PC-9 (cell line): ENCODE measurements at regions not wholly inside any gene's neighbourhood (a gene's known extent, or its start where the extent isn't known, plus 50 kb on each side); places are given as distances from the start of the nearest gene placed in this dataset.

Experiments
- BruUV-seq: library from RNA; stranded (reverse); fragments of 400-500 nt; replicated peaks from 2 replicates; lab custom pipeline; 2021; lab: Mats Ljungman, UMichigan
- CTCF ChIA-PET: fragments of 300-600 bp; sonication (Branson Sonifier 250); formaldehyde crosslinking; loops from one replicate; lab custom pipeline; 2022; ENCODE audit warnings: antibody characterized with exemption; lab: Charles Lee
- POLR2A ChIA-PET: fragments of 300-600 bp; sonication (Branson Sonifier 250); formaldehyde crosslinking; loops from one replicate; lab custom pipeline; 2022; ENCODE audit warnings: antibody characterized with exemption; ENCODE audit not compliant: unreplicated experiment; lab: Charles Lee
- DNase-seq, 2 experiments: peaks; one replicate each; pipeline versions ENCODE4 v3.0.0 to v3.0.0-alpha.2; 2015 to 2022; ENCODE audit warnings: mixed read lengths in 1 of 2
- H2AFZ ChIP-seq: fragments of 200-600 bp; sonication (generic); 2 replicates; pipeline ENCODE4 v1.8.1; 2017; ENCODE audit warnings: antibody characterized with exemption
- H3F3A ChIP-seq: fragments of 200-600 bp; sonication (generic); 2 replicates; pipeline ENCODE4 v1.8.1; 2017; ENCODE audit warnings: antibody characterized with exemption, mild to moderate bottlenecking, low read depth; ENCODE audit not compliant: insufficient read depth
- H3K27ac ChIP-seq: fragments of 200-600 bp; sonication (generic); 2 replicates; pipeline ENCODE4 v1.6.1; 2016; ENCODE audit warnings: mixed run types
- H3K27me3 ChIP-seq: fragments of 200-600 bp; sonication (generic); 2 replicates; pipeline ENCODE4 v1.6.1; 2016; ENCODE audit warnings: low read depth, mixed run types; ENCODE audit not compliant: insufficient read depth
- H3K36me3 ChIP-seq: fragments of 200-600 bp; sonication (generic); 2 replicates; pipeline ENCODE4 v1.6.1; 2016; ENCODE audit warnings: low read depth, mixed run types
- H3K4me1 ChIP-seq: fragments of 200-600 bp; sonication (generic); replicated peaks from 2 replicates; pipeline ENCODE4 v1.6.1; 2016; ENCODE audit warnings: mixed run types; ENCODE audit not compliant: insufficient read depth
- H3K4me2 ChIP-seq: fragments of 200-600 bp; sonication (generic); 2 replicates; pipeline ENCODE4 v1.6.1; 2017; ENCODE audit warnings: mixed run types
- H3K4me3 ChIP-seq: fragments of 200-600 bp; sonication (generic); 2 replicates; pipeline ENCODE4 v1.6.1; 2016; ENCODE audit warnings: mixed run types
- H3K79me2 ChIP-seq: fragments of 200-600 bp; sonication (generic); 2 replicates; pipeline ENCODE4 v1.6.1; 2017; ENCODE audit warnings: low read depth, mixed run types
- H3K9me2 ChIP-seq: fragments of 200-600 bp; sonication (generic); 2 replicates; pipeline ENCODE4 v1.8.1; 2017; ENCODE audit warnings: mild to moderate bottlenecking; ENCODE audit not compliant: insufficient read depth
- H3K9me3 ChIP-seq: fragments of 200-600 bp; sonication (generic); 2 replicates; pipeline ENCODE4 v1.8.1; 2016; ENCODE audit warnings: low read depth; ENCODE audit not compliant: insufficient read depth
- H4K20me1 ChIP-seq: fragments of 200-600 bp; sonication (generic); 2 replicates; pipeline ENCODE4 v1.8.1; 2017; ENCODE audit not compliant: insufficient read depth
- EZH2 ChIP-seq: fragments of 200-600 bp; sonication (generic); IDR thresholded peaks from 2 replicates; pipeline ENCODE4 v1.8.0; 2017; ENCODE audit warnings: antibody characterized with exemption, low read depth
- intact Hi-C: fragments of 100-400 bp; cut with micrococcal nuclease; formaldehyde crosslinking; loops from one replicate; pipeline ENCODE4 v1.10.0; 2022; ENCODE audit not compliant: unreplicated experiment
- TF ChIP-seq, protein P1 (sequence below): fragments of 200-600 bp; sonication (generic); conservative IDR thresholded peaks from 2 replicates; pipeline ENCODE4 v1.6.1; 2017; ENCODE audit warnings: mixed run types, antibody characterized with exemption, mild to moderate bottlenecking, moderate library complexity

DNA sequence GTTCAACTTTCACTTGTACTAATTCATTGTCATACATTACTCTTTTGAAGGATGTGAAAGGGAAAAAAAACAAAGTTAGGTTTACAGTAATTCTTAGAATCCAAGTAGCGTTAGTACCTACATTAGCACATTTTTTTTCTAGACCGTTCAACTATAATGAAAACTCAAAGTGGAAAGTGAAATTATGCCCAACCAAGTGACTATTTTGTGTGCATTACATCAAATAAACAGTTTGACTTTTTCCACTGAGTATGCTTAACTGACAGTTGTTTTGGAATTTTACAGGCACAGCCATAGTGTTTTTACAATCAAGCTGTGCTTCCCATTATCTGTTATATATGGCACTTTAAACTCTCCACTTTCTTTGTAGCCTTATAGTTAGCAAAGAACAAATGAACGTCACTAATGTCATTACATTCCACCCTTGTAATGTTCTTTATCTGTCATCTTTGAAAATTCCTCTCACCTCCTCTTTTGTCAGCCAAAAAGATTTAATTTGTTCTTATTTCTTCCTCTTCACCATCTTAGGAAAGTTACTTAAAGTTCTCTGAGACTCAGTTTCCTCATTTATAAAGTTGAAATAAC lies 142.3 kb upstream of the SOX2 start:
- intact Hi-C loops, result loop anchor here (5.0 kb wide), 1 partner anchor 128 kb away; no protein-coding TSS in a partner anchor
- Histone ChIP-seq H3K9me2 (no peaks in the 10 kb centered on the region), H3K4me3 (no peak overlapping the region), H3K4me2 (no peak overlapping the region), H3K36me3 (no peaks in the 10 kb centered on the region), H3K9me3 (no peaks in the 10 kb centered on the region; the same call in 1 of the 2 replicates), H3K79me2 (no peaks in the 10 kb centered on the region), H3K27me3 (no peaks in the 10 kb centered on the region), H4K20me1 (no peaks in the 10 kb centered on the region), H3K27ac (no peak overlapping the region), H3K4me1 (no peaks in the 10 kb centered on the region), H2AFZ (0 out of 2 replicates have a peak overlapping the region, but pooled peaks have one; percentile 4), H3F3A (no peaks in the 10 kb centered on the region)
- POLR2A ChIA-PET, result no interaction called here
- DNase-seq, result no peak
- BruUV-seq, result no TSS peak
- CTCF ChIA-PET, result no interaction called here
- TF ChIP-seq, protein P1, sequence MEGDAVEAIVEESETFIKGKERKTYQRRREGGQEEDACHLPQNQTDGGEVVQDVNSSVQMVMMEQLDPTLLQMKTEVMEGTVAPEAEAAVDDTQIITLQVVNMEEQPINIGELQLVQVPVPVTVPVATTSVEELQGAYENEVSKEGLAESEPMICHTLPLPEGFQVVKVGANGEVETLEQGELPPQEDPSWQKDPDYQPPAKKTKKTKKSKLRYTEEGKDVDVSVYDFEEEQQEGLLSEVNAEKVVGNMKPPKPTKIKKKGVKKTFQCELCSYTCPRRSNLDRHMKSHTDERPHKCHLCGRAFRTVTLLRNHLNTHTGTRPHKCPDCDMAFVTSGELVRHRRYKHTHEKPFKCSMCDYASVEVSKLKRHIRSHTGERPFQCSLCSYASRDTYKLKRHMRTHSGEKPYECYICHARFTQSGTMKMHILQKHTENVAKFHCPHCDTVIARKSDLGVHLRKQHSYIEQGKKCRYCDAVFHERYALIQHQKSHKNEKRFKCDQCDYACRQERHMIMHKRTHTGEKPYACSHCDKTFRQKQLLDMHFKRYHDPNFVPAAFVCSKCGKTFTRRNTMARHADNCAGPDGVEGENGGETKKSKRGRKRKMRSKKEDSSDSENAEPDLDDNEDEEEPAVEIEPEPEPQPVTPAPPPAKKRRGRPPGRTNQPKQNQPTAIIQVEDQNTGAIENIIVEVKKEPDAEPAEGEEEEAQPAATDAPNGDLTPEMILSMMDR, result no peak
- no peak for TF ChIP-seq EZH2

DNA sequence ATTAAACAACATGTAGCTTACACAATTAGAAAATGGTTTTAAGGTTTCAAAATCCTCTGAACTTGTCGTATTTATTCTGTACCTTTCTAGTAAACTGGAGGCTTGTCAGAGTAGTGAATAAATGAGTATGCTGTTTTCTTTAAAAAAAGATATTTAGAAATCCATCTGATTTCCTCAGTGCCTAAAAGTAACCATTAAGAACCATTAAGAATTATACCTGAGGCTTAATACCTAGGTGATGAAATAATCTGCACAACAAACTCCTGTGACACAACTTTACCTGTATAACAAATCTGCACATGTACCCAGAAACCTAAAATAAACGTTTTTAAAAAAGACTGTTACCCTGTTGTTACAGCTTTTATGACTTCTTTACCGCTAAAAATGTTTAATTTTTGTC lies 143.0 kb upstream of the SOX2 start:
- TF ChIP-seq EZH2, result no peak
- TF ChIP-seq, protein P1, result no peak
- H3K36me3 ChIP-seq, result no peaks in the 10 kb centered on the region
- POLR2A ChIA-PET, result no interaction called here
- H4K20me1 ChIP-seq, result no peaks in the 10 kb centered on the region
- H3K4me1 ChIP-seq, result no peaks in the 10 kb centered on the region
- no peak overlapping the region for H3K4me3 ChIP-seq
- CTCF ChIA-PET, result no interaction called here
- intact Hi-C loops, result loop anchor here (5.0 kb wide), 1 partner anchor 129 kb away; no protein-coding TSS in a partner anchor
- H3F3A ChIP-seq, result no peaks in the 10 kb centered on the region
- no peaks in the 10 kb centered on the region for H3K9me2 ChIP-seq
- BruUV-seq, result no TSS peak
- no peak overlapping the region for H3K27ac ChIP-seq
- H3K4me2 ChIP-seq, result no peak overlapping the region
- no peaks in the 10 kb centered on the region for H3K79me2 ChIP-seq
- no peak overlapping the region for H2AFZ ChIP-seq
- no peak for DNase-seq
- H3K9me3 ChIP-seq, result no peaks in the 10 kb centered on the region; the same call in 1 of the 2 replicates
- H3K27me3 ChIP-seq, result no peaks in the 10 kb centered on the region

DNA sequence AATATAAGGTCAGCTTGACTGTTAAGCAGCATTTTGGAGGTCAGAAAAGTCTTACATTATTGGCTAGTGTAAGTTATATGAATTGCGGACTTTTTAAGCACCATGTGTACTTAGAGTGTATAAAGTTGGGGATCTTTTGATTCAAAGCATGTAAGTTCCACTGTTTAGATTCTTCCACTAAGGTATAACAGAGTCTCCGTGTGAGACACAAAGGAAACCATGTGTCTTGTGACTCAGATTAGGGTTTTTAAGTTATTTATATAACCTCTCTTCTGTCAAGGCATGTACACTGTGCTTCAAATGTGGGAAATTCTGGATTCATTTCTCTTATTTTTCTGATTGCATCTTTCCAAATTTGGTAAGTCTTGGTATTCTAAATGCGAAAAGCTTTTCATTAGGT lies 143.5 kb upstream of the SOX2 start:
- no TSS peak for BruUV-seq
- TF ChIP-seq, protein P1, result no peak
- TF ChIP-seq EZH2, result no peak
- CTCF ChIA-PET, result no interaction called here
- Histone ChIP-seq H3K4me1 (no peaks in the 10 kb centered on the region), H3K79me2 (no peaks in the 10 kb centered on the region), H3K4me2 (no peak overlapping the region), H3K9me3 (no peaks in the 10 kb centered on the region; the same call in 1 of the 2 replicates), H3K36me3 (no peaks in the 10 kb centered on the region), H3K27me3 (no peaks in the 10 kb centered on the region), H3K9me2 (no peaks in the 10 kb centered on the region), H4K20me1 (no peaks in the 10 kb centered on the region), H3K4me3 (no peak overlapping the region), H3K27ac (no peak overlapping the region), H2AFZ (no peak overlapping the region), H3F3A (no peaks in the 10 kb centered on the region)
- DNase-seq, result no peak
- POLR2A ChIA-PET, result interaction anchor here (0.7 kb wide), 1 partner anchor 1053 kb away, joined by 4 read pairs; no protein-coding TSS in a partner anchor
- intact Hi-C loops, result loop anchor here (5.0 kb wide), 1 partner anchor 129 kb away; no protein-coding TSS in a partner anchor
